Posterior vena cava (tissue), 2 donors: ENCODE measurements at regions not wholly inside any gene's neighbourhood (a gene's known extent, or its start where the extent isn't known, plus 50 kb on each side); places are given as distances from the start of the nearest gene placed in this dataset.
"Not testable (repeated sequence)": the region's sequence is repeated elsewhere in the genome, so short reads cannot be mapped to it uniquely, and the experiment has no call there.

Source experiments
- DNase-seq: peaks from one replicate; pipeline ENCODE4 v3.0.0-alpha.2; 2020; ENCODE audit warnings: low spot score
- intact Hi-C, 2 donors: fragments of 100-400 bp; cut with DNase I; formaldehyde crosslinking; loops; one replicate each; pipeline versions ENCODE4 v1.14.1 to v1.14.2; 2022 to 2023
- donor health status: DM: yes; HTN: yes; CAD: no.
- donor health status: DM: yes; HTN: yes; CAD: no.

DNA sequence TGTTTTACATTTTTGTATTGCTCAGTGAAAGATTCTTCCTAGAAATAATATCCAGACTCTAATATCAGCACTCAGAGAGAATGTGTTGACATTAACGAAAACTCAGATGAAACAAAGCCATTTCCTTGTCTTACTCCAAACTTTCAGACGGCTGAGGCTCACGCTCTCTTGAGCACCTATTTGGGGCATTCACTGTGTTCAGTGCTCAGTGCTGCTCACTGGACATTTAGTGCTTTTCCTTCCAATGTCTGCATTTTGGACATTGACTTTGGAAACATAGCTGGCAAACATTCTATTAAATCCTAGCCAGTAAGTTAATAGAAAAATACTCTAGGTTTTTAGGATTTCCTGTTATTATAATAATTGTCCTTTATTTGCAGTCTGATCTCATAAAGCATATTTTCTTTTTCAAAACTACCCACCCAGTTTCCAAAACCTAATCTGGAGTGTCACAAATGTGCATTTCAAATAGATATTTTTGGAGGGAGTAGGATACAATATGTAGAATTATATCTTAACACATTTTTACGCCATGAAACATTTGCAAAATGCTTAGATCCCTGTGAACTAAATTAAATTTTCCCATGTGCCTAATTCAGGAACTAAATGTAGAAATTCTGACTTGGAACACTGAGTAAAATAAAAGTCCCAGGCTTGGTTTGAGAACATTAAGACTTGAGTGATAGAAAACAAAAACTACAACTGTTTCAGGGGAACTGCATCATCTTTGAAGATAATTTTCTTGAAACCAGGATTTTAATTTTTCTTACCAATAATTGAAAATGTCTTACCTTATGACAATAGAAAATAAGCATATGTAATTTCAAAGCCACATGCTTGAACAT is 91.7 kb upstream of the B3GAT2 start:
- DNase-seq = no peak
- intact Hi-C loops = no loop called here

DNA sequence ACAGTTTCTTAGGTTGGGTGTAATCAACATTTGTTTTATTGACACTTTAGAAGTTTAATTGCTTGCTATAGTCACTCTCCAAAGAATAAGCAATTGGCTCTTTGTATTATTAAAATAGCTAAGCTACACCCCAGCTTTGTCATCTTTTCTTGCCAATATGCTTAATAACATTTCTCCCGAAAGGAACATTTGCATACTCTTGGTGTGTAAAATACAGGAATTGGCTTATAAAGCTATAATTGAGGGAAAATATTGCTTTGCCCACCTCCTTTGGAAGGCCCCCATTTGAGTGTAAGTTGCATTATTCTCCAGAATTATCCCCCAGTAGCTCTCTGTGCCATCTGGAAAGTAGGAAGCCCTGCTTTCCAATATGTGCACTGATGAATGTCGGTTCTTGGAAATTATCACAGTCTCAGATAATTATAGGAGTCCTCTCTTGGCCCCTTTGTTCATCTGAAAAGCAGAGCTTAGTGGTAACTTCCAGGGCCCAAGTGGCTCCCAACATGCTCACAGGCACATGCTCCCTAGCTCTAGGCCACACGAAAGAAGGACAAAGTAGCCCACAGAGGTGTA is 92.4 kb upstream of the B3GAT2 start:
- intact Hi-C loops = no loop called here
- no peak for DNase-seq

DNA sequence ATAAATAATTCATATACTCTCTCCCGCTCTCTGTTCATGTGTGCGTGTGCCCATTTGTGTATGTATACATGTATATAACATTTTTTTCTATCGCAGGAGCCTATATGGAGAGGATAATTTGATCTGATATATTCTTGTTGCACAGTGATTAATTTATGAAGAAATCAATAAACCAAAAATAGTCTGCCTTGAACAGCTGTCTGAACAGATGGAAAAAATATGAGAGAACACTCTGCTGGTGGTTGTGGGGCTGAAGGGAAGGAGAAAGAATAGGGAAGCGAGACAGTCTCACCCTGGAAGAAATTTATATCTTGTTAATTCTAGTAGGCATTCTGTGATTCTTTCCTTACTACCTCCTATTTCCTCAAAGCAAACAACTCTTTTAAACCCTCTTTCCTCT is 96.6 kb upstream of the B3GAT2 start:
- no peak for DNase-seq
- intact Hi-C loops = no loop called here

DNA sequence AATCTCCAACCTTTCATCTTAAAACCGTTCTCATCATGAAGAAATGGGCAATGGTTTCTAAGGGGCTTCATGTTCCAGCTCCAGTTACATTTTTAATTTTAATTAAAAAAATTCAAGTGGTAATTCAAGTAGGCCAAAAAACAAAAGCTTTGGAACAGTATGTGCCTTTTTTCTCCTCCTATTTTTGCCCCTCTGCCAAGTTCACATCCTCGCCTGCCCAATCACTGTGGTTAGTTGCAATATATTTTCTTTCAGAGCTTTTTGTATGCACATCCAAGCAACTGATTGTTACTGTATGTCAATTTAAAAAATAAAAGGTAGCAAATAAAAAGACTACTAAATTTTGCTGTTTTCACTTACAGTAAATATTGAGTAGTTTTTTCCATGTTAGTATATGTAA is 99.8 kb upstream of the B3GAT2 start:
- intact Hi-C loops = no loop called here
- no peak for DNase-seq

DNA sequence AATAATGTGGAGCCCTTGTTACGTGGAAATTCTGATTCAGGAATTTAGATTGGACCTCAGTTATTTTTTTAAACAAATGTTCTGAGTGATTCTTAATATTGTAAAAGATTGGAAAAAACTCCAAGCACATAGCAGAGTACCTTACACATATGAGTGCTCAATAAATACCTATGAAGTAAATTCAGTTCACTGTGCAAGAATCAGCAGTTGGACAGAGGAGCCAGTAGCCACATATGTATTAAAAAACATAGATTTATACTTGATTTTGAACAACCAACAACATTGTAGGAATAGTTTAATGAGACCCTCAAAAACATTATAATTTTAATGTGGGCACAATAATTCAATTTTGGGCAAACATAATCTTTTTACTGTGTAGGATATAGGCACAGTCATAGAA is 109.3 kb upstream of the B3GAT2 start:
- DNase-seq = no peak
- intact Hi-C loops = loop anchor here in 1 of 2 donors (5.0 kb wide), 1 partner anchor 881 kb away; no protein-coding TSS in a partner anchor

DNA sequence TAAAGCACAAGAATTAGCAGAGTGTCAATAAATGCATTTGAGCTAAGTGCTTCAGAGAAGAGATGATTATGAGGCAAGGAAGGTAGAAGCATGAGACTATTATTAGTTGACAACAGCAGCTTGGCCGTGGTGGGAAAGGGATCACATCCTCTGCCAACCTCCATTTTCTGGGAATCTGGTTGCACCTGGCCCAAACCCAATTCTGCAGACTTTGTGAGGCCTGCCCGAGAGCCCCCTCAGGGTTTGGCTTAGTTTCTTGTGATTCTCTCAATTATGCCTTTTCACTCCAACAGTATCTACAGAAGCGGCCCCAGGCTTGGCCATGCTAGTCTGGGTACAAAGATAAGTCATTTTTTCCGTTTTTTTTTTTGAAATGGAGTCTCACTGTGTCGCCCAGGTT is 111.0 kb upstream of the B3GAT2 start:
- intact Hi-C loops = loop anchor here in 1 of 2 donors (5.0 kb wide), 1 partner anchor 879 kb away; no protein-coding TSS in a partner anchor
- no peak for DNase-seq

DNA sequence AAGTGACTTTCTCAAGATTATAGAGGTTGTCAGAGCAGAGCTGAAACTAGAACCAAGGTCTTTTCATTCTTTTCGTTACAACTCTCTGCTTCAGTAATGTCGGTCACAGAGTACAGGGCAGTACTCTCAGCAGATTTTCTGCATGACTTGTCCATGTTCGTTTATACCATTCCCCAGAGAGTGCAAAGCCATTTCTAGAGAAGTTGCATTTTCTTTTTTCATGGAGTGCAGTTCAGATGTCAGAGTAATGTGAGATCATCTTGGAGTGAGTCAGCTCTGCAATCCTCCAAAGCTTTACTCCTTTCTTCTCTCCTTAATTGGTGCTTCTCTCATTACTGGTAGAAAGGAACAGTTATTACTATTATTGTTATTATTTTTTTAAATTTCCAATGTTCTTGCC is 115.6 kb upstream of the B3GAT2 start:
- no peak for DNase-seq
- intact Hi-C loops = no loop called here

DNA sequence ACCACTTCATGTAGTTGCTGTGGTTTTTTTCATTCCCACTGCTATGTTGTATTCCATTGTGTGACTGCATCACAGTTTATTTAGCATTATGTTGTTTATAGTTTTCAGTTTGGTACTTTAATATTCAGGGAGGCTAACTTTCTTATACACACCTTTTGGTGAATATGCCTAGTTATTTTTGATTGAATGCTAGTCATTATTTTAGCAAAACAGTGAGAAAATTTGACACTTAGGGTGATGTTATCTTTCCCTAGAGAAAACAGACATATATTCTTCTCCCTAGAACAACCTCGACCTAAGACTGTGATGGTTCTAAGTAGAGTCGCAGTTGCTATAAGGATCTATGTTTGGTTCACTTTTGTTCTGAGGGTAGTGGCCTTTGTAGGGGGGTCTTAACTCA is 120.8 kb upstream of the B3GAT2 start:
- intact Hi-C loops = no loop called here
- DNase-seq = no peak

DNA sequence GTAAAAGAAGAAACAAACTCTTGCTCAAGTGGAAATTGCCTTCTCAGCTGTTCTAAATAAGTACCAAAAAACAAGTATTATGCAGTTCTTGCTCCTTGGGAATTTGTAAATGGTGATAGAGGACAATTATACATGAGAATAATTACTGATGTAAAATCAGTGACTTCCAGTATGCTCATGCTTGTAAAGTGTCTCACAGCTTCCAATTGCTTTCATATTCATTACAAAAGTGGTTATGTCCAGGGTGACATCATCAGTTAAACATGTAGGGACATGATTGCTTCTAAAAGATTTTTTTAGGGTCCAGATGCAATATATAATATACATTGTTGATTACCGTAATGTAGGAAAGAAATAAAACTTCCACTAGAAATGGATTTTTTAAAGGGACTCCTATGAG is 122.8 kb upstream of the B3GAT2 start:
- DNase-seq = no peak
- intact Hi-C loops = no loop called here

DNA sequence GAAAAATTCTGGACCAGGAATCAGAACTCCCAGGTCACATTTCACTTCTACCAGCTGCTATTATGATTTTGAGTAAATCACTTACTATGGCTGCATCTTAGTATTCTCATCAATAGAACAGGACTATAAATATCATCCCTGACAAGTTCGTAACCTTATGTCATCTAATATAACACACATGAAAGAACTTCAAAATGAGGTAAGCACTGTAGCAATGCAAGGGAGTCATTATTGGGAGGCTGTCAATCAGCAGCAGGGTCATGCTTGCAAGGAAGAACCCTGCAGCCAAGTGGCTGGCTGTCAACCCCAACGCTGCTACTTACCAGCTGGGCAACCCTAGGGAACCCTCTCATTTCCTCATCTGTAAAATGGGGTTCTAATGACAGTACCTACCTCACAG is 123.3 kb upstream of the B3GAT2 start:
- intact Hi-C loops = no loop called here

DNA sequence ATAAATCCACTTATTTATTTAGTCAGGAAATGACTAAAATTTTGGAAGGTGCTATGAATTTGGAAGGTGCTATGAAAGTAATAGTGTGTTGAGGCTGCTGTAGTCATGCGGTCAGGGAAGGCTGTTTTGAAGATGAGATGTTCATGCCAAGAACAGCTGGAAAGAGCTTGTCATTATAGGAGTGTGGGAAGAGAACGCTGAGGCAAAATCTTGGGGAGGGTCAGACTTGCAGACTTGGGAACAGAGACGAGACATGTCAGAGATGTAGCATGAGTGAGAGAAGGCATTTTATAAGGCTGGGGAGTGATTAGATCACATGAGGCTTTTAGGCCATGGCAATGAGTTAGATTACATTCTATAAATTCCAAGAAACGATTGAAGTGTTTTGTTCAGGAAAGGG is 124.0 kb upstream of the B3GAT2 start:
- intact Hi-C loops = no loop called here

More for the DNA sequence above, 123.3 kb upstream of the B3GAT2 start:
- no peak for DNase-seq

DNA sequence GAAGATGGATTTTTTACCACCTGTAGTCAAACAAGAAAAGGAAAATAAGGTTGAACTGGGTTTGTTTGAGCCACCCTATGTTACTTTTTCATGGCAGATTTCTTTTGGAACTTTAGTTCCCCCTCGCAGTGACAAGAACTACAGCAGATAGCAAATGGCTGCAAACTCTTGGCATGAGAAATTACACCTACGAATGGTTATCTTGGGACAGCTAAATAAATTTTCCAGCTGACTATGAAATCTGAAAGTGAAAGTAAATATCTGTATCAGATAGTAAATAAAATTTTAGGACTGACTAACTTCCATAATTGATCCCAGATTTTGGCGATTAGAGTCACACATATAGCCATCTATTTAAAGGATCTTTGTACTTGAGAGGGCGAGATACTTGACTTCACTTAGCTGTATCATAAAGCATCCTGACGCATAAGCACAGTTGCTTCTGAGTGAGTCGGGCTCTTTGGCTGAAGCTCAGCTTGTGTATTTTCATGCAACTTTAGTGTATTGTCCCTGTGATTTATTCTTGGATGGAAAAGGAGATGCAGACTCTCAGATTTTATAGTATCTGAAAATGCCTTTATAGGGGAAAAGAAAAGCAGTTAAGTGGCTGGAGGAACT is 125.3 kb upstream of the B3GAT2 start:
- intact Hi-C loops = no loop called here
- DNase-seq = no peak

More for the DNA sequence above, 124.0 kb upstream of the B3GAT2 start:
- DNase-seq = no peak

DNA sequence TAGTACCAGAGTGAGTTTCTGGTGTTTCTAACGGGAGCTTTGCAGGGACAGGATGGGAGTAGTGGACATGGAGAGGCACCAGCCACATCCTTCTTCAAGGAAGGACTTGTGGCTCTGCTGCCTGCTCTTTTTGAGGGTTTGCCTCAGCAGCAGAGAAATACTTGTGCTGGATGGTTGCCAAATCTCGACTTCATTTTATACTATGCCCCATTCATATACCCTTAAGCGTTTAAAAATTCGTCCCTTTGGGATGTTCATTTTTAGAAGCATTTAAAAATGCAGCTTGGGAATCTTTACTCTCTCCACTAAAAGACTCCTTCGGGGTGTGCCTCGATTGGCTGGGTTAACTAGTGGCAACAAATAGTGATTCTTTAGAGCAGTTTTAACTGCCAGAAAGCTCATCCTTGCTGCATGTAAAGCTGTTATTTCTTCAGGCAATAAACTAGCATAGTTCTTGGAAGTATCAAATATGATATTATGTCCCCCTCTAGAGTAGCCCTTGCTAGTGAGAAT is 126.5 kb upstream of the B3GAT2 start:
- intact Hi-C loops = no loop called here
- no peak for DNase-seq

DNA sequence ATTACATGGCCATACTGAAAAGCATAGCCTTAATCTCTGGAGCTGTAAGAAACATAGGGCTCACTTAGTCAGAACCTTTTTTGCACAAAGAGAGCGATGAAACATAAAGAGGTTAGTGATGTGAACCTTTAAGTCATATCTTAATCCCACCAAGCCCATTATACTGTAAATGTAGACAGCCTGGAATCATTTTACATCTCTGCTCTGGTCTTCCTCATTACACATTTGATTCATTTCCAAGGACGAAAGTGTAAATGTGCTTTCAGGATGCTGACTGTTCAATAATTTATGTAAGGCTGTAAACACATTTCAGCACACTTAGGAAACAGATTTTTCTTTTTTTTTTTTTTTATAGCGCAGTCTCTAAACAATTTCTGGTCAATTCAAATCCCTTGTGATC is 131.3 kb upstream of the B3GAT2 start:
- no peak for DNase-seq
- intact Hi-C loops = no loop called here

DNA sequence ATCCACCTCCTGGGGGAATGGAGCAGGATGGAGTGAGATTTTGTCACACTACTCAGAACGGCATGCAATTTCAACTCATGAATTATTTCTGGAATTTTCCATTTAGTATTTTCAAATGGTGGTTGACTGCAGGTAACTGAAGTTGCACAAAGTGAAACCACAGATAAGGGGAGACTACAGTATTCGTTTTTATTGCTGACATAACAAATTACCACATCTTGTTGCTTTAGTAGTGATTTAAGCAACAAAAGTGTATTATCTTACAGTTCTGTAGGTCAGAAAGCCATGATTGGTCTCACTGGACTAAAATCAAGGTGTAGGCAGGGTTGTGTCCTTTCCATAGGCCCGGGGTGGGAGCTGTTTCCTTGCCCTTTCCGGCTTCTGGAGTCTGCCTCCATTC is 133.4 kb upstream of the B3GAT2 start:
- DNase-seq = no peak
- intact Hi-C loops = no loop called here

DNA sequence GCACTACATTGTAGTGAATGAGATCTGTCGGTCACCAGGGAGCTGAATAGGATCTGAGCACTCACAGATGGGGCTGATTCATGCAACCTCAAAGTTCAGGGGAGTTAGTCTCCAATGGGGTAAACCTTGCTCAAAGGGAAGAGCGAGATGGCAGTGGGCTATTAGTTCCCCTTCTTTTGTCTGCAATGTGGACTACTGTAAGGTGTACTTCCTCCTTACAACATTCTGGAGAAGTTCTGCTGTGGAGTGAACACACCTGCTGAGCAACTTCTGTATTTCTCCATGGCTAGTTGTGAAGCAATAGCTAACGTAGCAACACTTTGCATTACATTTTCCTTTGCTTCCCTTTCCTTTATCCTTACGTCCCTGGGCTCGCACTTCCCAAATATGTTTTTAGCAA is 134.3 kb upstream of the B3GAT2 start:
- no peak for DNase-seq
- intact Hi-C loops = no loop called here

DNA sequence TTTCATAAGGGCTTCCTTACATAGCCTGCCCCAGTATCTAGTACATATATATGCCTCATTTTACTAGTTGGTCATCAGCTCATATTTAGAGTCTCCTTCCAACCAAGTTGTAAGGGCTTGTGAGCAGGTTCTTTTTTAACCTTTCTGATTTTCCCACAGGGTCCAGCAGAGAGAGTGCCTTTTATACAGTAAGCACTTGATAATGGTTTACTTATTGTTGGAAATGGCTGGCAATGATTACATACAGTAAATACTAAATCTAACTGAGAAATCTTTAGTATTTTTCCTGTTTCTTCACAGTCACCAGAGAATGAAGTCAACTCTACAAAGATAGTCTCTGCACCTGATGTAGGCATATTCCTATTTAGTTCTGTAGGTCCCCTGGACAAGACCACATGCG is 135.1 kb upstream of the B3GAT2 start:
- no peak for DNase-seq
- intact Hi-C loops = no loop called here

DNA sequence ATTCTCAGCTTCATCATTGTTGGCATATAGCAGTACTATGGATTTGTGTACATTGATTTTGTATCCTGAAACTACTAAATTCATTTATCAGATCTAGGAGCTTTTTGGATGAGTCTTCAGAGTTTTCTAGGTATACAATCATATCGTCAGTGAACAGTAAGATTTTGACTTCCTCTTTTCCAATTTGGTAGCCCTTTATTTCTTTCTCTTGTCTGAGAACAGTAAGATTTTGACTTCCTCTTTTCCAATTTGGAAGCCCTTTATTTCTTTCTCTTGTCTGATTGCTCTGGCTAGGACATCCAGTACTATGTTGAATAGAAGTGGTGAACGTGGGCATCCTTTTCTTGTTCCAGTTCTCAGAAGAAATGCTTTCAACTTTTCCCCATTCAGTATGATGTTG is 140.4 kb upstream of the B3GAT2 start:
- DNase-seq, intact Hi-C loops: not testable (repeated sequence)

DNA sequence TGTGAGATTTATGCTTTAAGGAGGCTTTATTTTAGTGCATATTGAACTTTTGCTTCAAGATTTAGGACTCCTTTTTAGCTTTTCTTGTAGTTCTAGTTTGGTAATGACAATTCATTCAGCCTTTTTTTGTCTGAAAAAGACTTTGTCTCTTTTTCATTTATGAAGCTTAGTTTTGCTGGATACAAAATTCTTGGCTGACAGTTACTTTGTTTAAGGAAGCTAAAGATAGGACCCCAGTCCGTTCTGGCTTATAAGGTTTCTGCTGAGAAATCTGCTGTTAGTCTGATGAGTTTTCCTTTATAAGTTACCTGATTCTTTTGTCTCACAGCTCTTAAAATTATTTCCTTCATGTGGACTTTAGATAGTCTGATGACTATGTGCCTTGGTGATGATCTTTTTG is 142.8 kb upstream of the B3GAT2 start:
- intact Hi-C loops = no loop called here
- no peak for DNase-seq

DNA sequence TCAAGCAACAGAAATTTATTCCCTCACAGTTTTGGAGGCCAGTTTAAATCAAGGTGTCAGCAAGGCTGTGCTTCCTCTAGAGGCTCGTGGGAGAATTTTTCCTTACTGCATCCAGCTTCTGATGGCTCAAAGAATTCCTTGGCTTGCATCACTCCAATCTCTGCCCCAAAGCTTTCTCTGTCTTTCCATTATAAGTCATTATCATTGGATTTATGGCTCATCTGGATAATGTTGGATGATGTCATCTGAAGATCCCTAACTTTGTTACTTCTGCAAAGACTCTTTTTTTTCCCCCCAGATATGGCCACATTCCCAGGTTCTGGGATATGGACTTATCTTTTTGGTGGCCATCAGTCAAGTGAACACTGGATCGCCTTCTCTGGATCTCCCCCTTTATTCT is 146.3 kb upstream of the B3GAT2 start:
- DNase-seq = no peak
- intact Hi-C loops = no loop called here

DNA sequence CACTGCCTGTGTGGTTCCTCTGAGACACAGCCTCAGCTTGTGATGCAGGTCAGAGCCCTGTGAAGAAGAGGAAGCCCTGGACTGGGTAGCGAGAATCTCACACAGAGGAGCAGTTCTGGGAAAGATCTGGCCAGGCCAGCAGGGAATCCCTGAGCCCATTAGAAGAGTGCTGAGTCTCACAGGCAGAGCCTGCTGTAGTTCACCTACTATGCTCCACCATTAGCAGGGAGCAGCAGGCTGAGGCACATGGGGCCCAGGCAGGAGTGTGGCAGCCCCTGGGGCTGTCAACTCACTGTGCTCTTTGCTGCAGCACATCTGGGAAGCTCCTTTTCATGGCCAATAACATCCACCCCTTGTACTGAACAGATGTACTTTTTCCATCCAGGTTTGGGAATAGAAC is 146.8 kb upstream of the B3GAT2 start:
- no peak for DNase-seq
- intact Hi-C loops = no loop called here
